GM18867 (cell line): ENCODE measurements at regions not wholly inside any gene's neighbourhood (a gene's known extent, or its start where the extent isn't known, plus 50 kb on each side); places are given as distances from the start of the nearest gene placed in this dataset.

Experiments used
- ATAC-seq: cut with Tn5 transposase; IDR thresholded peaks from one replicate; pipeline ENCODE4 v1.9.1; 2021; ENCODE audit warnings: mild to moderate bottlenecking, moderate library complexity; ENCODE audit not compliant: unreplicated experiment

DNA sequence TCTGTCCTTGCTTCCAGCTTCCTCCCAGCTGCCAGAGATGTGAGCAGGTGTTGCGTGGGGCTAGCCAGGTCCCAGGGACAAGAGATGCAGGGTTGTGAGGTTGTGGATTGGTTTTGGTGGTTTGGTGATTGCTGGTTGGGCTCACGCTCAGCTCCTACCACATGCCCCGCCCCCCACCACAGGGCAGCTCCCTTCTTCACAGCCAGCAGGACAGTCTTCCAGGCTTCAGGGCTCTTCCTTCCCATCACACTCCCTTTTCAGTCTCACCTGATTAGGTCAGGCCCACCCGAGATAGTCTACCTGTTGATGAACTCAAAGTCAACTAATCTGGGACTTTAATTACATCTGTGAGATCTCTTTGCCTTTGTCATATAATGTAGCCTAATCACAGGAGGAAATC lies 52.0 kb upstream of the GLI2 start:
- no peak for ATAC-seq

DNA sequence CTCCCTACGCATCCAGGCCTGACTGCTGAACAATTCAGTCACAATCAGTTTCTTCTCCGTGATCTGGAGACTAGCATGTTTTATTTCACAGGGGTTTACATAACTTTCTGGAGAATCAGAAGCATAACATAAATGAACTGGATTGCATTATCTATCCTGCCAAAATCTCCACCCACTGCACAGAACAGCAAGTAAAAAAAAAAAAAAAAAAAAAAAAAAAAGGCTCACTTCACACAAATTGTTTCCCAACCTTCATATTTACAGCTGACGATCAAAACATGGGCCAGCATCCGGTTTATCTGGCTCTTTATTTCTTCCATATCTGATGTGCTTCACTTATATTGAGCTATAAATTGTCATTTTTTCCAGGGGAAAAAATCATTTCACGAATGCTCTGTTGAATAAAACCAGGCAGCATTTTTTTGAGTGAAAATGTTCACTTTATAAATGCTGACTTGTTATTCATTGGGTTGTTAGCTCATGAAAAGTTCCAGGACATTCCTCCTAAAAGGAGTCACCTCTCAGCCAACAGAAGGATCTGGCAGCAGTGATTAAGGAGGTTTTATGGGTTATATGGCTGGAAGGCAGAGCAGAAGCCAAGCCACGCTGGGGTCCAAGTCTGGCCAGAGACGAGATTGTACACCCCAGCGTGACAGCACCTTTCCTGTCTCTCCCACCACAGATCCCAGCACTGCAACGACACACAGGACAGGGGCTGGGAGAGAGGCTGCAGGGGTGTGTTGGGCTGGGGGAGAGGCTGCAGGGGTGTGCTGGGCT lies 51.2 kb upstream of the GLI2 start:
- no peak for ATAC-seq

DNA sequence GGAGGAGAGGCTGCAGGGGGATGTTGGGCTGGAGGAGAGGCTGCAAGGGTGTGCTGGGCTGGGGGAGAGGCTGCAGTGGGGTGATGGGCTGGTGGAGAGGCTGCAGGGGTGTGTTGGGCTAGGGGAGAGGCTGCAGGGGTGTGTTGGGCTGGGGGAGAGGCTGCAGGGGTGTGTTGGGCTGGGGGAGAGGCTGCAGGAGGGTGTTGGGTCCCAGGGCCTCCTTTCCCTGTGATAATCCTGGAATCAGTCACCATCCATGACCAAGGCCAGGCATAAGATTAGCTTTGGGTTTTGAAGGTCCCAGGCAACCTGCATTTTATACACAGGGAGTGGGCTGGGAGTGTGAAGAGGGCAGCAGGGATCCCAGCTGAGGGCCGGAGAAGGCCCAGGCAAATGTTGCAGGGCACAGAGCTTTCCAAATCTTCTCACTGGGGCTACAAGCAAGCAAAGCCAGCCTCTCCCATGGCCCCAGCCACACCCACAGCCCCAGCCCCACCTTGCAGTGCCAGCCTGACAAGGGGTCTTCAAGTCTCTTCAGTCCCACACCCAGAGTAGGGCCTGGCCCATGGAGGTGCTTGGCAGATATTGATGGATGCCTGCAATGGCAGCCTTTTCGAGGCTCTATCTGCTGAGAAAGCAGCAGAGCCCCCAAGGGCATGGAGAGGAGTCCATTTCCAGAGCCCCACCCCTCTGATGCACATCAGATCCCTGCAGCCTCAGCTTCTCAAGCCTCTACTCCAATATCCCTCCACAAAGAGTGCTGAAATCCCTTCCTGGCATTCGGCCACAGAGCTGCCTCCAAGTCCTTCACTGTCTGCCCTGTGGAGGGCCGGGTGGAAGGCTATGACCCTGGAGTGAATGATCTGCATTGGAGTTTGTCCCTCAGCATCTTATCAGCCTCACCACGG lies 50.3 kb upstream of the GLI2 start:
- no peak for ATAC-seq
